ENCODE measurements at regions not wholly inside any gene's neighbourhood (a gene's known extent, or its start where the extent isn't known, plus 50 kb on each side); places are given as distances from the start of the nearest gene placed in this dataset.

- no peak for TF ChIP-seq POLR2A (IDR thresholded peaks at IDR 0.05; ENCODE audit: low read depth, low read length)
- TF ChIP-seq PAX5 (IDR thresholded peaks at IDR 0.05; ENCODE audit: insufficient read depth, low read length, severe bottlenecking), result no peak
- no peak for TF ChIP-seq SPI1 (IDR thresholded peaks at IDR 0.05; ENCODE audit: low read depth, low read length)
Measured at GRCh38 chr7:142407939-142408570, 150.2 kb upstream of the PRSS58 start.
